HFFc6 (cell line): ENCODE measurements at regions not wholly inside any gene's neighbourhood (a gene's known extent, or its start where the extent isn't known, plus 50 kb on each side); places are given as distances from the start of the nearest gene placed in this dataset.
A peak's percentile ranks its signal among the peaks of the same experiment; 100 is the strongest.

Source experiments
- DNase-seq: peaks from one replicate; pipeline ENCODE4 v3.0.0-alpha.2; 2018
- H3K27ac Mint-ChIP-seq: 2 replicates; pipeline ENCODE4 v1.8.0; 2020; ENCODE audit warnings: mild to moderate bottlenecking, mixed read lengths
- H3K27me3 Mint-ChIP-seq: 2 replicates; pipeline ENCODE4 v1.8.0; 2021; ENCODE audit warnings: mild to moderate bottlenecking, moderate library complexity, mixed read lengths; ENCODE audit not compliant: insufficient read depth
- H3K36me3 Mint-ChIP-seq: 2 replicates; pipeline ENCODE4 v1.8.0; 2021; ENCODE audit warnings: low read depth, mixed read lengths
- H3K4me1 Mint-ChIP-seq: 2 replicates; pipeline ENCODE4 v1.8.0; 2020; ENCODE audit warnings: low read depth, mixed read lengths
- H3K4me3 Mint-ChIP-seq: 2 replicates; pipeline ENCODE4 v1.8.0; 2020; ENCODE audit warnings: mild to moderate bottlenecking, moderate library complexity, mixed read lengths
- H3K9me3 Mint-ChIP-seq: 2 replicates; pipeline ENCODE4 v1.8.0; 2020; ENCODE audit warnings: mild to moderate bottlenecking, mixed read lengths
- CTCF ChIP-seq: fragments of 200-600 bp; sonication (generic); IDR thresholded peaks from 2 replicates; pipeline ENCODE4 v1.5.0; 2021; ENCODE audit warnings: antibody characterized with exemption, mild to moderate bottlenecking

DNA sequence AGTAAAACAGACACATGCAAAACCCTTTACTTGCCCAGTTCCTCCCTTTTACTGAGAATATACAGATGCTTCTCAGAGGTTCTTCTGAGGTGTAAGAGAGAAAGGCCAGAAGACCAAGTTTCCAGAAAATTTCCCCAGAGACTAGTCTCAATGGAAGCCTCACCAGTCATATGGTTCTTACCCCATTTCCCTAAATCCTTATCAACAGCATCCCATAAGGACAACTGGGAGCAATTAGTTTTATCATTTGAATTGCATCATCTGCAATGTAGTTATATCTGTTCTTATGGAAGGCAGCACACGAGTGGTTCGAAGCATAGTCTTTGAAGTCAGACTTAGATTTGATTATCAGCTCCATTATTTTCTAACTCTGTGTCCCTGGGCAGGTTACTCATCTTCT lies 203.6 kb upstream of the PPARGC1A start:
- Mint-ChIP-seq H3K36me3 (no peaks in the 10 kb centered on the region), H3K4me1 (peaks cover 35% of the 10 kb centered on the region), H3K4me3 (no peak overlapping the region), H3K9me3 (no peaks in the 10 kb centered on the region), H3K27ac (no peak overlapping the region), H3K27me3 (no peaks in the 10 kb centered on the region; the same call in 1 of the 2 replicates)
- DNase-seq, result no peak
- TF ChIP-seq CTCF, result no peak

DNA sequence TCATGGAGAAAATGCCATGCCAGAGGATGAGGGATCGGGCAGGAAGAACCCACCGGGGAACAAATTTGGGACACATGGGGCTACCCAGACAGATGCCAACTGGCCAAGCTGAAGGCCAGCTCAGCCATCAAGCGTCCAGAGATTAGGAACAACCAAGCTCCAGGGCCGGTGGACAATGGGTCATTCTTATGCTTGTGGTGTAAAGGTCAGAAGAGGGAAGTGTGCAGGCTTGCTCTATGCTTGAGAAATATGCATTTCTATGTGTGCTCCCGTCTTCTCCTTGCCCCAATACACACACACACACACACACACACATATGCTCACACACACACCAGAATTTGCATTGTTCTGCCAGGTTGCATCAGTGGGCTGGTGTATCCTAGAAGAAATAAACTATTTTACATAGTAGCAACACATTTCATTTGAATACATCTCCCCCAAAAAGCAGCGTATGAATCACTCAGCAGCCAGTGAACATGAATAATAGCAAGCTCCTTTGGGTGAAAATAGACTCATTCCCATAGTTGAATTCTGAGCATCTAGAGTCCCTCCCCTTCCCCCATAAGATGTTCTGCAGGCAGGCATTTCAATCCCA lies 201.9 kb upstream of the PPARGC1A start:
- no peaks in the 10 kb centered on the region for H3K36me3 Mint-ChIP-seq
- no peak overlapping the region for H3K4me3 Mint-ChIP-seq
- peak; percentile 13 for DNase-seq
- no peak for TF ChIP-seq CTCF
- no peaks in the 10 kb centered on the region for H3K9me3 Mint-ChIP-seq
- peaks cover 35% of the 10 kb centered on the region for H3K4me1 Mint-ChIP-seq
- no peak overlapping the region for H3K27ac Mint-ChIP-seq
- no peaks in the 10 kb centered on the region; the same call in 1 of the 2 replicates for H3K27me3 Mint-ChIP-seq

DNA sequence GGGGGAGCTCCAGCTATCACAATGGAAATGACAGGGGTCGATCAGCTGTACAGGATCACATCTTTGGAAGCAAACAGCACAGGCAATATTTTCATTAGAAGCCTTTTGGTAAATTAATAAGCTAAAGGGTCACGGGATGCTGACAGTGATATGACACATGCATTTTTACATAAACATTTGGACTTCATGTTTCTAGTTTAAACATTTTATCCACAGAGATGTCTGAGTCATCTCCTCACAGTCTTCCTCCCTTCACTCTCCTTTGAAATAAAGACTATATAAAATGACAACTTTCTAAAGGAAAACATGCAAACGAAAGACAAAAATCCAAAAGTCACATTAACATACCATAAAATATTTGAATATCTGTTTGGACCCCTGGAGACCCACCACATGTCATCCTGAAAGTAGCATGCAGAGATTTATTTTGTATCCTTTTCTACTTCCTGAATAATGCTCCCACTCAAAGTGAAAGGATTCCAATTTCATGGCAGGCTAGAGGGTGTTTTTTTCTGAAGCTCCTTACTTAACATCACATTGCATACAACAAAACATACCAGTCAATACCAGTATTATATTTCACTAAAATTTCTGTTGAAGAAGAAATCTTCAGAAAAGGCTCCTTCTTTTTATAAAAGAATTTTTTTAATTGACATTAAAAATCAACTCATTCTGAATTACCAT lies 200.1 kb upstream of the PPARGC1A start:
- DNase-seq, result peak; percentile 29
- Mint-ChIP-seq H3K27me3 (no peaks in the 10 kb centered on the region), H3K36me3 (no peaks in the 10 kb centered on the region), H3K4me1 (peaks cover 41% of the 10 kb centered on the region), H3K4me3 (peak overlapping the region; percentile 85), H3K9me3 (no peaks in the 10 kb centered on the region), H3K27ac (peak overlapping the region; percentile 61)
- TF ChIP-seq CTCF, result no peak

GRCh38 chr4:24080871-24081270 lies 191.0 kb upstream of the PPARGC1A start:
- H3K36me3 Mint-ChIP-seq, result no peaks in the 10 kb centered on the region
- H3K27ac Mint-ChIP-seq, result no peak overlapping the region
- no peak for TF ChIP-seq CTCF
- H3K4me3 Mint-ChIP-seq, result no peak overlapping the region
- H3K27me3 Mint-ChIP-seq, result peaks cover 2% of the 10 kb centered on the region; the same call in 1 of the 2 replicates
- no peaks in the 10 kb centered on the region for H3K9me3 Mint-ChIP-seq
- no peak for DNase-seq
- H3K4me1 Mint-ChIP-seq, result peaks cover under 1% of the 10 kb centered on the region; the same call in 1 of the 2 replicates

DNA sequence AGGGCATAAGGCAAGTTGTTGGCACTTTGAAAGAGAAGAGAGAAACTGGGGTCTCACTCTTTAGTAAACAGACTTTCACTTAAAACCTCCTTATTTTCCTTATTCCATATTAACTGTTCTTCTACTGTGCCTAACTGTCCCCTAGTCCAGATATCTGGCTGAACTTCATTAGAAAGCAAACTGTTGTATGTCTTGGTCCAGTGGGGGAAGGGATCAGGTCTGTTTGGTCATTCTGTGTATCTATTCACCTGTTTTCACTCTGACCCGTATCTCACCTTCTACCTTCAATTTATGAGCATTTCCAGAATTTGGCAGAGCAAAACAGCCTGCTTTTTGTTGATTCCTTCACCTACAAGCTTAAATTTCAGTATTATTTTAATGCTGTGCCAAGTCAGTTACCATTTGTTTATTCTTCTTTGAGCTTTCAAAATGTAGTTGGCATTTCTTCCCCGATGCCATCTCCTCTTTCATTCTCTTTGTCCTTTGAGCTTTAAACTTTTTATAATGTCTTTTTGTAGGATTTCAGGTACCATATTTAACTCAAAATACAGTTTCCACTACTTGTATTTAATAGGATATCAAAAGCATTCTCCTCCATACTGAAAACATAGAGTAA lies 188.6 kb upstream of the PPARGC1A start:
- Mint-ChIP-seq H3K27me3 (peaks cover 5% of the 10 kb centered on the region), H3K4me1 (no peaks in the 10 kb centered on the region), H3K9me3 (no peaks in the 10 kb centered on the region; the same call in 1 of the 2 replicates), H3K36me3 (no peaks in the 10 kb centered on the region), H3K27ac (no peak overlapping the region), H3K4me3 (no peak overlapping the region)
- TF ChIP-seq CTCF, result no peak
- no peak for DNase-seq
